HepG2 (cell line): ENCODE measurements at regions not wholly inside any gene's neighbourhood (a gene's known extent, or its start where the extent isn't known, plus 50 kb on each side); places are given as distances from the start of the nearest gene placed in this dataset.

Experiments
- ATAC-seq: fragments of 200-7000 bp; cut with Tn5 transposase; 3 replicates; pipeline ENCODE4 v1.9.1; 2020; ENCODE audit warnings: mild to moderate bottlenecking, moderate library complexity
- BruUV-seq: library from RNA; stranded (reverse); fragments of 400-500 nt; replicated peaks from 2 replicates; lab custom pipeline; 2021; lab: Mats Ljungman, UMichigan
- CTCF ChIA-PET: fragments of 300-600 bp; formaldehyde crosslinking; extraction: SDS; loops from one replicate; lab custom pipeline; 2021; ENCODE audit warnings: low total read pairs, inconsistent platforms, low intra/inter-chr PET ratio; lab: Yijun Ruan, JAX
- POLR2A ChIA-PET: fragments of 350-600 bp; sonication (Branson Sonifier 250); formaldehyde crosslinking; loops from one replicate; lab custom pipeline; 2020; ENCODE audit warnings: antibody characterized with exemption, inconsistent platforms; lab: Yijun Ruan, JAX
- DNase-seq: peaks from one replicate; pipeline ENCODE4 v3.0.0-alpha.2; 2015; ENCODE audit warnings: low spot score
- FAIRE-seq: peaks from 3 replicates; lab custom pipeline; 2011; peaks lifted over from hg19 to GRCh38; lab: Jason Lieb, UNC
- H2AFZ ChIP-seq: one replicate; pipeline ENCODE4 v1.6.1; 2011; ENCODE audit warnings: low read length, inconsistent platforms
- H3K27ac ChIP-seq: fragments of 300-600 bp; 3 replicates; pipeline ENCODE4 v1.8.0; 2011; ENCODE audit warnings: mixed run types, mild to moderate bottlenecking, mixed read lengths, low read length, inconsistent platforms; ENCODE audit not compliant: insufficient read depth; ENCODE audit errors: extremely low read length
- H3K27me3 ChIP-seq, 2 experiments: fragments of 200-600 bp in 1 of 2; 2 replicates in 1 of 2; 3 replicates in 1 of 2; pipeline versions ENCODE4 v1.6.0 to v1.8.0; 2011; ENCODE audit warnings: low read length in 2 of 2, mild to moderate bottlenecking in 2 of 2, moderate library complexity in 2 of 2, inconsistent platforms in 1 of 2; ENCODE audit not compliant: insufficient read depth in 2 of 2, control insufficient read depth in 1 of 2
- H3K36me3 ChIP-seq, 2 experiments: fragments of 200-600 bp in 1 of 2; replicated peaks in 1 of 2; 2 replicates in 1 of 2; 3 replicates in 1 of 2; pipeline versions ENCODE4 v1.5.1 to v1.8.0; 2011; ENCODE audit warnings: low read length in 2 of 2, inconsistent platforms in 1 of 2; ENCODE audit not compliant: insufficient read depth in 2 of 2, control insufficient read depth in 1 of 2
- H3K4me1 ChIP-seq: 2 replicates; pipeline ENCODE4 v1.5.1; 2012; ENCODE audit warnings: low read length, inconsistent platforms; ENCODE audit not compliant: insufficient read depth
- H3K4me2 ChIP-seq: 2 replicates; pipeline ENCODE4 v1.6.0; 2011; ENCODE audit warnings: low read depth, low read length, inconsistent platforms
- H3K4me3 ChIP-seq, 3 experiments: fragments of 200-600 bp in 1 of 3; sonication (generic), shearing (Covaris generic) in 1 of 3; replicated peaks in 1 of 3; 2 replicates each; pipeline ENCODE4 v1.5.1; 2011 to 2016; ENCODE audit warnings: low read length in 3 of 3, inconsistent platforms in 2 of 3, low read depth in 2 of 3, mild to moderate bottlenecking in 2 of 3, control low read depth in 1 of 3, mixed read lengths in 1 of 3; ENCODE audit not compliant: insufficient read depth in 1 of 3
- H3K79me2 ChIP-seq: one replicate; pipeline ENCODE4 v1.6.1; 2011; ENCODE audit warnings: low read length, inconsistent platforms; ENCODE audit not compliant: insufficient read depth
- H3K9ac ChIP-seq: 2 replicates; pipeline ENCODE4 v1.6.0; 2011; ENCODE audit warnings: mild to moderate bottlenecking, low read depth, low read length, inconsistent platforms; ENCODE audit not compliant: insufficient read depth
- H3K9me3 ChIP-seq: 2 replicates; pipeline ENCODE4 v1.5.1; 2012; ENCODE audit warnings: mild to moderate bottlenecking, low read length
- H4K20me1 ChIP-seq: 2 replicates; pipeline ENCODE4 v1.6.0; 2011; ENCODE audit warnings: inconsistent platforms, mild to moderate bottlenecking, low read length, moderate library complexity; ENCODE audit not compliant: insufficient read depth
- ARID4A ChIP-seq: sonication (generic); formaldehyde crosslinking; IDR thresholded peaks from 2 replicates; pipeline ENCODE4 v1.5.0; 2020; ENCODE audit warnings: mild to moderate bottlenecking, missing genetic modification reagents, borderline replicate concordance
- CREB3 ChIP-seq: sonication (generic); formaldehyde crosslinking; IDR thresholded peaks from 2 replicates; pipeline ENCODE4 v1.5.0; 2020; ENCODE audit warnings: missing genetic modification reagents
- KLF15 ChIP-seq: sonication (generic); formaldehyde crosslinking; IDR thresholded peaks from 2 replicates; pipeline ENCODE4 v1.8.1; 2023; ENCODE audit warnings: borderline replicate concordance, mild to moderate bottlenecking, inconsistent platforms, missing genetic modification reagents, mixed read lengths
- MIER3 ChIP-seq: IDR thresholded peaks from 2 replicates; pipeline ENCODE4 v1.6.1; 2016; ENCODE audit warnings: missing compliant biosample characterization, borderline replicate concordance
- NFE2L1 ChIP-seq: sonication (generic); formaldehyde crosslinking; IDR thresholded peaks from 2 replicates; pipeline ENCODE4 v1.4.0; 2020; ENCODE audit warnings: missing genetic modification reagents, mild to moderate bottlenecking, borderline replicate concordance
- PCBP1 ChIP-seq: fragments of 200-400 bp; formaldehyde crosslinking; IDR thresholded peaks from 2 replicates; pipeline ENCODE4 v1.6.1; 2017; ENCODE audit warnings: mild to moderate bottlenecking, low read depth, low read length, borderline replicate concordance
- ZNF589 ChIP-seq: sonication (generic); formaldehyde crosslinking; conservative IDR thresholded peaks from 2 replicates; pipeline ENCODE4 v1.8.0; 2022; ENCODE audit warnings: mild to moderate bottlenecking, moderate library complexity, missing genetic modification reagents
- ZNF790 ChIP-seq: sonication (generic); formaldehyde crosslinking; IDR thresholded peaks from 2 replicates; pipeline ENCODE4 v1.8.0; 2022; ENCODE audit warnings: missing genetic modification reagents, mild to moderate bottlenecking, borderline replicate concordance
- WGBS: methylation state at CpG from one replicate; pipeline ENCODE4 v1.1.6; 2017; ENCODE audit warnings: low lambda C conversion rate; 5-methylcytosine and 5-hydroxymethylcytosine counted together
- in situ Hi-C: cut with HindIII; loops from 2 replicates; pipeline ENCODE4 v1.10.0; 2017; ENCODE audit warnings: low pct_unique_long_range_greater_than_20kb; ENCODE audit not compliant: extremely low pct_ligation_motif_present
- intact Hi-C: fragments of 100-400 bp; cut with micrococcal nuclease; formaldehyde crosslinking; loops from one replicate; pipeline ENCODE4 v1.10.0; 2022; ENCODE audit not compliant: unreplicated experiment

GRCh38 chr5:89125372-89125771 is 242.4 kb upstream of the MEF2C start:
- no peak for ATAC-seq
- in situ Hi-C loops (no loop called here), intact Hi-C loops (no loop called here)
- FAIRE-seq, result no peak
- Histone ChIP-seq H4K20me1 (no peaks in the 10 kb centered on the region), H2AFZ (no peak overlapping the region), H3K9me3 (no peaks in the 10 kb centered on the region), H3K27me3 (no peaks in the 10 kb centered on the region), H3K27ac (no peak overlapping the region), H3K36me3 (no peaks in the 10 kb centered on the region), H3K4me2 (no peak overlapping the region), H3K79me2 (no peaks in the 10 kb centered on the region), H3K4me3 (no peak overlapping the region), H3K9ac (no peak overlapping the region), H3K4me1 (no peaks in the 10 kb centered on the region)
- DNase-seq, result no peak
- ChIA-PET POLR2A (no interaction called here), CTCF (no interaction called here)
- no peak for TF ChIP-seq ZNF790 (CRISPR knock-in tag)
- TF ChIP-seq NFE2L1 (CRISPR knock-in tag), result no peak
- no peak for TF ChIP-seq KLF15 (CRISPR knock-in tag)
- TF ChIP-seq MIER3 (CRISPR knock-in tag), result no peak
- no peak for TF ChIP-seq ARID4A (CRISPR knock-in tag)
- no peak for TF ChIP-seq CREB3
- TF ChIP-seq ZNF589, result no peak
- no peak for TF ChIP-seq PCBP1
- WGBS, result 19% methylated on average over 2 of the region's 2 CpGs
- BruUV-seq, result no TSS peak
